Neural progenitor cell (in vitro differentiated cells): ENCODE measurements at regions not wholly inside any gene's neighbourhood (a gene's known extent, or its start where the extent isn't known, plus 50 kb on each side); places are given as distances from the start of the nearest gene placed in this dataset.

Experiments
- DNase-seq: peaks from one replicate; pipeline ENCODE4 v3.0.0-alpha.2; 2016; ENCODE audit warnings: low spot score
- H2AFZ ChIP-seq: fragments of 200-600 bp; sonication (generic); replicated peaks from 2 replicates; pipeline ENCODE4 v1.6.1; 2016; ENCODE audit warnings: antibody characterized with exemption
- H3F3A ChIP-seq: fragments of 200-600 bp; sonication (generic); 2 replicates; pipeline ENCODE4 v1.6.1; 2016; ENCODE audit warnings: antibody characterized with exemption, low read depth
- H3K27ac ChIP-seq: fragments of 200-600 bp; sonication (generic); 2 replicates; pipeline ENCODE4 v1.5.1; 2016; ENCODE audit warnings: mild to moderate bottlenecking
- H3K27me3 ChIP-seq: fragments of 200-600 bp; sonication (generic); 2 replicates; pipeline ENCODE4 v1.6.1; 2016; ENCODE audit warnings: mild to moderate bottlenecking, moderate library complexity
- H3K36me3 ChIP-seq: fragments of 200-600 bp; sonication (generic); 2 replicates; pipeline ENCODE4 v1.5.1; 2016
- H3K4me1 ChIP-seq: fragments of 200-600 bp; sonication (generic); 2 replicates; pipeline ENCODE4 v1.6.1; 2016; ENCODE audit warnings: mixed run types
- H3K4me2 ChIP-seq: fragments of 200-600 bp; sonication (generic); 2 replicates; pipeline ENCODE4 v1.6.1; 2016
- H3K4me3 ChIP-seq: fragments of 200-600 bp; sonication (generic); 2 replicates; pipeline ENCODE4 v1.5.1; 2016
- H3K79me2 ChIP-seq: fragments of 200-600 bp; sonication (generic); 2 replicates; pipeline ENCODE4 v1.6.1; 2016; ENCODE audit warnings: low read depth
- H3K9ac ChIP-seq: fragments of 200-600 bp; sonication (generic); 2 replicates; pipeline ENCODE4 v1.6.1; 2016
- H3K9me3 ChIP-seq: fragments of 200-600 bp; sonication (generic); 2 replicates; pipeline ENCODE4 v1.5.1; 2016; ENCODE audit warnings: low read depth
- H4K20me1 ChIP-seq: fragments of 200-600 bp; sonication (generic); 2 replicates; pipeline ENCODE4 v1.6.1; 2016; ENCODE audit warnings: low read depth
- H3K27ac Mint-ChIP-seq: 3 replicates; pipeline ENCODE4 v1.8.0; 2021; ENCODE audit warnings: mixed read lengths
- H3K27me3 Mint-ChIP-seq: 2 replicates; pipeline ENCODE4 v1.8.0; 2022; ENCODE audit warnings: low read depth, mild to moderate bottlenecking, inconsistent platforms, moderate library complexity, mixed read lengths; ENCODE audit not compliant: insufficient read depth
- H3K36me3 Mint-ChIP-seq: 3 replicates; pipeline ENCODE4 v1.8.0; 2021; ENCODE audit warnings: mixed read lengths
- H3K4me1 Mint-ChIP-seq: 3 replicates; pipeline ENCODE4 v1.8.0; 2021; ENCODE audit warnings: mixed read lengths
- H3K4me3 Mint-ChIP-seq: 3 replicates; pipeline ENCODE4 v1.8.0; 2021; ENCODE audit warnings: mild to moderate bottlenecking, moderate library complexity, mixed read lengths
- H3K9me3 Mint-ChIP-seq: 3 replicates; pipeline ENCODE4 v1.8.0; 2020; ENCODE audit warnings: mixed read lengths
- CTCF ChIP-seq: fragments of 200-600 bp; sonication (generic); IDR thresholded peaks from 2 replicates; pipeline ENCODE4 v1.5.1; 2017; ENCODE audit warnings: antibody characterized with exemption, mild to moderate bottlenecking
- EZH2 ChIP-seq: fragments of 200-600 bp; sonication (generic); IDR thresholded peaks from 2 replicates; pipeline ENCODE4 v1.6.1; 2017; ENCODE audit warnings: antibody characterized with exemption, mild to moderate bottlenecking, moderate library complexity
- EZH2phosphoT487 ChIP-seq: fragments of 200-600 bp; sonication (generic); IDR thresholded peaks from 2 replicates; pipeline ENCODE4 v1.6.1; 2017; ENCODE audit warnings: antibody characterized with exemption

GRCh38 chrX:131595120-131595519 is 51.2 kb downstream of the OR13H1 start:
- no peak overlapping the region for H3K4me3 ChIP-seq
- Mint-ChIP-seq H3K27me3 (no peaks in the 10 kb centered on the region), H3K36me3 (no peaks in the 10 kb centered on the region), H3K27ac (no peak overlapping the region), H3K4me3 (no peak overlapping the region), H3K4me1 (no peaks in the 10 kb centered on the region), H3K9me3 (no peaks in the 10 kb centered on the region)
- H3K27me3 ChIP-seq = no peaks in the 10 kb centered on the region
- H3K4me1 ChIP-seq = no peaks in the 10 kb centered on the region
- H3K27ac ChIP-seq = no peak overlapping the region
- H2AFZ ChIP-seq = no peak overlapping the region
- no peak for TF ChIP-seq CTCF
- no peak for TF ChIP-seq EZH2phosphoT487
- TF ChIP-seq EZH2 = no peak
- H3K9ac ChIP-seq = no peak overlapping the region
- no peaks in the 10 kb centered on the region for H3K79me2 ChIP-seq
- H4K20me1 ChIP-seq = no peaks in the 10 kb centered on the region
- no peak for DNase-seq
- no peaks in the 10 kb centered on the region for H3F3A ChIP-seq
- H3K36me3 ChIP-seq = no peaks in the 10 kb centered on the region
- H3K9me3 ChIP-seq = no peaks in the 10 kb centered on the region
- no peak overlapping the region for H3K4me2 ChIP-seq

- H3K27me3 ChIP-seq = no peaks in the 10 kb centered on the region
- H3K4me1 ChIP-seq = no peaks in the 10 kb centered on the region
- Mint-ChIP-seq H3K9me3 (no peaks in the 10 kb centered on the region), H3K27me3 (no peaks in the 10 kb centered on the region), H3K4me3 (no peak overlapping the region), H3K36me3 (no peaks in the 10 kb centered on the region), H3K27ac (no peak overlapping the region), H3K4me1 (no peaks in the 10 kb centered on the region)
- no peak overlapping the region for H3K9ac ChIP-seq
- H3K4me2 ChIP-seq = no peak overlapping the region
- H3K27ac ChIP-seq = no peak overlapping the region
- no peaks in the 10 kb centered on the region for H3F3A ChIP-seq
- H3K9me3 ChIP-seq = peaks cover 3% of the 10 kb centered on the region
- DNase-seq = no peak
- no peak for TF ChIP-seq EZH2
- TF ChIP-seq CTCF = no peak
- TF ChIP-seq EZH2phosphoT487 = no peak
- H2AFZ ChIP-seq = no peak overlapping the region
- no peaks in the 10 kb centered on the region for H3K79me2 ChIP-seq
- no peaks in the 10 kb centered on the region for H3K36me3 ChIP-seq
- H3K4me3 ChIP-seq = no peak overlapping the region
- no peaks in the 10 kb centered on the region for H4K20me1 ChIP-seq
Observed at GRCh38 chrX:131607792-131608369, 64.0 kb downstream of the OR13H1 start.

- H3K79me2 ChIP-seq = no peaks in the 10 kb centered on the region
- no peak for DNase-seq
- peaks cover 2% of the 10 kb centered on the region for H3K9me3 ChIP-seq
- peaks cover 6% of the 10 kb centered on the region for H3K4me1 Mint-ChIP-seq
- H3K4me1 ChIP-seq = no peaks in the 10 kb centered on the region
- H3K4me3 ChIP-seq = no peak overlapping the region
- H3F3A ChIP-seq = no peaks in the 10 kb centered on the region
- H4K20me1 ChIP-seq = no peaks in the 10 kb centered on the region
- no peak overlapping the region for H3K27ac Mint-ChIP-seq
- H3K36me3 Mint-ChIP-seq = no peaks in the 10 kb centered on the region
- no peak overlapping the region for H3K9ac ChIP-seq
- no peaks in the 10 kb centered on the region for H3K36me3 ChIP-seq
- H3K27me3 Mint-ChIP-seq = no peaks in the 10 kb centered on the region
- TF ChIP-seq EZH2 = no peak
- TF ChIP-seq EZH2phosphoT487 = no peak
- no peak for TF ChIP-seq CTCF
- H3K9me3 Mint-ChIP-seq = no peaks in the 10 kb centered on the region
- H3K27me3 ChIP-seq = no peaks in the 10 kb centered on the region
- no peak overlapping the region for H3K4me3 Mint-ChIP-seq
- no peak overlapping the region for H3K4me2 ChIP-seq
- H2AFZ ChIP-seq = no peak overlapping the region
- H3K27ac ChIP-seq = no peak overlapping the region
Observed at GRCh38 chrX:131609480-131609879, 65.6 kb downstream of the OR13H1 start.
